ENCODE measurements at regions not wholly inside any gene's neighbourhood (a gene's known extent, or its start where the extent isn't known, plus 50 kb on each side); places are given as distances from the start of the nearest gene placed in this dataset.

- Histone ChIP-seq H3K79me2 (ENCODE audit: insufficient read depth, low read length) (no peaks in the 10 kb centered on the region), H2AFZ (ENCODE audit: low read depth, low read length) (no peak overlapping the region), H4K20me1 (ENCODE audit: insufficient read depth, low read length) (no peaks in the 10 kb centered on the region), H3K36me3 (ENCODE audit: insufficient read depth, low read length) (no peaks in the 10 kb centered on the region), H3K4me3 (ENCODE audit: low read depth in 1 of 2, low read length in 2 of 2) (no peak overlapping the region), H3K4me1 (ENCODE audit: insufficient read depth, low read length) (peaks cover 22% of the 10 kb centered on the region), H3K9me3 (ENCODE audit: insufficient read depth, low read length, severe bottlenecking) (no peaks in the 10 kb centered on the region), H3K27me3 (ENCODE audit: insufficient read depth, low read length, poor library complexity) (no peaks in the 10 kb centered on the region), H3K4me2 (ENCODE audit: insufficient read depth, low read length) (no peak overlapping the region), H3K9ac (ENCODE audit: low read depth, low read length) (no peak overlapping the region), H3K27ac (ENCODE audit: low read length) (peak overlapping the region; percentile 40)
- ATAC-seq (ENCODE audit: insufficient read depth, low read depth) (peak; percentile 21; the same call in 2 of the 3 replicates), DNase-seq (peak; percentile 29)
- TF ChIP-seq CTCF (IDR thresholded peaks at IDR 0.05; ENCODE audit: borderline replicate concordance, extremely low read depth, low read length, poor library complexity, severe bottlenecking) (no peak), EZH2 (IDR thresholded peaks at IDR 0.05; ENCODE audit: borderline replicate concordance, low read depth, low read length, severe bottlenecking) (no peak)
Measured at GRCh38 chr2:136246086-136246669, 128.2 kb upstream of the CXCR4 start.

GRCh38 chr2:136245211-136245610 is 127.3 kb upstream of the CXCR4 start:
- DNase-seq: no peak
- TF ChIP-seq EZH2 (IDR thresholded peaks at IDR 0.05; ENCODE audit: borderline replicate concordance, low read depth, low read length, severe bottlenecking) (no peak), CTCF (IDR thresholded peaks at IDR 0.05; ENCODE audit: borderline replicate concordance, extremely low read depth, low read length, poor library complexity, severe bottlenecking) (no peak)
- peaks cover 19% of the 10 kb centered on the region for H3K4me1 ChIP-seq (ENCODE audit: insufficient read depth, low read length)
- H3K36me3 ChIP-seq (ENCODE audit: insufficient read depth, low read length): no peaks in the 10 kb centered on the region
- no peak overlapping the region for H2AFZ ChIP-seq (ENCODE audit: low read depth, low read length)
- H3K4me3 ChIP-seq (ENCODE audit: low read depth in 1 of 2, low read length in 2 of 2): no peak overlapping the region
- H3K27ac ChIP-seq (ENCODE audit: low read length): peak overlapping the region; percentile 56
- no peak for ATAC-seq (ENCODE audit: insufficient read depth, low read depth)
- no peak overlapping the region for H3K9ac ChIP-seq (ENCODE audit: low read depth, low read length)
- no peaks in the 10 kb centered on the region for H3K27me3 ChIP-seq (ENCODE audit: insufficient read depth, low read length, poor library complexity)
- no peaks in the 10 kb centered on the region for H4K20me1 ChIP-seq (ENCODE audit: insufficient read depth, low read length)
- H3K9me3 ChIP-seq (ENCODE audit: insufficient read depth, low read length, severe bottlenecking): no peaks in the 10 kb centered on the region
- H3K79me2 ChIP-seq (ENCODE audit: insufficient read depth, low read length): no peaks in the 10 kb centered on the region
- no peak overlapping the region for H3K4me2 ChIP-seq (ENCODE audit: insufficient read depth, low read length)

GRCh38 chr2:136244536-136244885 is 126.6 kb upstream of the CXCR4 start:
- Histone ChIP-seq H3K27ac (ENCODE audit: low read length) (no peak overlapping the region), H3K9ac (ENCODE audit: low read depth, low read length) (no peak overlapping the region), H3K27me3 (ENCODE audit: insufficient read depth, low read length, poor library complexity) (no peaks in the 10 kb centered on the region), H3K4me1 (ENCODE audit: insufficient read depth, low read length) (peaks cover 21% of the 10 kb centered on the region), H2AFZ (ENCODE audit: low read depth, low read length) (no peak overlapping the region), H3K4me3 (ENCODE audit: low read depth in 1 of 2, low read length in 2 of 2) (no peak overlapping the region), H3K9me3 (ENCODE audit: insufficient read depth, low read length, severe bottlenecking) (no peaks in the 10 kb centered on the region), H3K79me2 (ENCODE audit: insufficient read depth, low read length) (no peaks in the 10 kb centered on the region), H3K4me2 (ENCODE audit: insufficient read depth, low read length) (no peak overlapping the region), H4K20me1 (ENCODE audit: insufficient read depth, low read length) (no peaks in the 10 kb centered on the region), H3K36me3 (ENCODE audit: insufficient read depth, low read length) (no peaks in the 10 kb centered on the region)
- ATAC-seq (ENCODE audit: insufficient read depth, low read depth) (no peak), DNase-seq (no peak)
- TF ChIP-seq EZH2 (IDR thresholded peaks at IDR 0.05; ENCODE audit: borderline replicate concordance, low read depth, low read length, severe bottlenecking) (no peak), CTCF (IDR thresholded peaks at IDR 0.05; ENCODE audit: borderline replicate concordance, extremely low read depth, low read length, poor library complexity, severe bottlenecking) (no peak)

Data from DND-41 (cell line).